IMR-90 (cell line): ENCODE measurements at regions not wholly inside any gene's neighbourhood (a gene's known extent, or its start where the extent isn't known, plus 50 kb on each side); places are given as distances from the start of the nearest gene placed in this dataset.

Source experiments
- CEBPB ChIP-seq: IDR thresholded peaks from 2 replicates; pipeline ENCODE4 v1.6.1; 2012; ENCODE audit warnings: low read depth, low read length, improper control_type of control experiment
- CHD1 ChIP-seq: IDR thresholded peaks from 2 replicates; pipeline ENCODE4 v1.6.1; 2012; ENCODE audit warnings: low read depth, low read length, improper control_type of control experiment
- CTCF ChIP-seq: conservative IDR thresholded peaks from 2 replicates; pipeline ENCODE4 v1.5.1; 2012; ENCODE audit warnings: mild to moderate bottlenecking, low read depth, low read length, improper control_type of control experiment
- FOS ChIP-seq: fragments of 150-350 bp; IDR thresholded peaks from 2 replicates; pipeline ENCODE4 v1.6.1; 2016; ENCODE audit warnings: low read depth, low read length
- MAFK ChIP-seq: IDR thresholded peaks from 2 replicates; pipeline ENCODE4 v1.6.1; 2012; ENCODE audit warnings: low read depth, low read length, improper control_type of control experiment
- MAZ ChIP-seq: IDR thresholded peaks from 2 replicates; pipeline ENCODE4 v1.6.1; 2012; ENCODE audit warnings: low read depth, mild to moderate bottlenecking, low read length, improper control_type of control experiment, moderate library complexity, borderline replicate concordance
- MXI1 ChIP-seq: IDR thresholded peaks from 2 replicates; pipeline ENCODE4 v1.6.1; 2012; ENCODE audit warnings: low read depth, mild to moderate bottlenecking, low read length, moderate library complexity, borderline replicate concordance
- POLR2A ChIP-seq: IDR thresholded peaks from 2 replicates; pipeline ENCODE4 v1.6.1; 2012; ENCODE audit warnings: mild to moderate bottlenecking, low read depth, low read length
- RAD21 ChIP-seq: IDR thresholded peaks from 2 replicates; pipeline ENCODE4 v1.6.1; 2012; ENCODE audit warnings: low read length, improper control_type of control experiment
- RCOR1 ChIP-seq: IDR thresholded peaks from 2 replicates; pipeline ENCODE4 v1.6.1; 2012; ENCODE audit warnings: mild to moderate bottlenecking, low read length, improper control_type of control experiment; ENCODE audit not compliant: insufficient replicate concordance
- RFX5 ChIP-seq: IDR thresholded peaks from 2 replicates; pipeline ENCODE4 v1.8.0; 2012; ENCODE audit warnings: low read depth, mild to moderate bottlenecking, low read length, moderate library complexity
- SMC3 ChIP-seq: fragments of 150-350 bp; IDR thresholded peaks from 2 replicates; pipeline ENCODE4 v1.6.1; 2016; ENCODE audit warnings: low read depth, mild to moderate bottlenecking, antibody characterized with exemption, low read length, moderate library complexity
- USF2 ChIP-seq: fragments of 150-350 bp; IDR thresholded peaks from 2 replicates; pipeline ENCODE4 v1.6.1; 2017; ENCODE audit warnings: mild to moderate bottlenecking, antibody characterized with exemption, low read length, low read depth

GRCh38 chr9:96163712-96164111 is 138.3 kb downstream of the HSD17B3 start:
- no peak for TF ChIP-seq FOS
- no peak for TF ChIP-seq CTCF
- TF ChIP-seq POLR2A: no peak
- no peak for TF ChIP-seq CEBPB
- no peak for TF ChIP-seq CHD1
- no peak for TF ChIP-seq RFX5
- no peak for TF ChIP-seq MAFK
- no peak for TF ChIP-seq RAD21
- no peak for TF ChIP-seq MAZ
- no peak for TF ChIP-seq SMC3
- no peak for TF ChIP-seq MXI1
- no peak for TF ChIP-seq RCOR1
- no peak for TF ChIP-seq USF2
